ENCODE measurements at regions not wholly inside any gene's neighbourhood (a gene's known extent, or its start where the extent isn't known, plus 50 kb on each side); places are given as distances from the start of the nearest gene placed in this dataset.

GRCh38 chr3:25899352-25900101 is 109.6 kb downstream of the OXSM start:
- no peak for TF ChIP-seq CTCF (IDR thresholded peaks at IDR 0.05)
- no peak for TF ChIP-seq ZFX (IDR thresholded peaks at IDR 0.05; ENCODE audit: borderline replicate concordance)
